HG03354 (cell line): ENCODE measurements at regions not wholly inside any gene's neighbourhood (a gene's known extent, or its start where the extent isn't known, plus 50 kb on each side); places are given as distances from the start of the nearest gene placed in this dataset.

Source experiments
- ATAC-seq: cut with Tn5 transposase; IDR thresholded peaks from one replicate; pipeline ENCODE4 v1.9.1; 2021; ENCODE audit warnings: mild to moderate bottlenecking; ENCODE audit not compliant: unreplicated experiment, poor library complexity, severe bottlenecking

- no peak for ATAC-seq
Observed at GRCh38 chr11:112352907-112353306, 92.2 kb upstream of the PLET1 start.

GRCh38 chr11:112354364-112354763, 93.7 kb upstream of the PLET1 start:
- ATAC-seq = no peak

GRCh38 chr11:112355726-112356125, 95.1 kb upstream of the PLET1 start:
- no peak for ATAC-seq

GRCh38 chr11:112357488-112357887, 96.8 kb upstream of the PLET1 start:
- no peak for ATAC-seq

GRCh38 chr11:112361396-112361795, 100.7 kb upstream of the PLET1 start:
- ATAC-seq = no peak

GRCh38 chr11:112363527-112363926, 102.9 kb upstream of the PLET1 start:
- ATAC-seq = no peak

GRCh38 chr11:112364962-112365481, 104.4 kb upstream of the PLET1 start:
- ATAC-seq = no peak

- no peak for ATAC-seq
Observed at GRCh38 chr11:112366012-112366411, 105.4 kb upstream of the PLET1 start.

GRCh38 chr11:112366777-112367176, 106.1 kb upstream of the PLET1 start:
- ATAC-seq = no peak

- no peak for ATAC-seq
Observed at GRCh38 chr11:112367461-112367860, 106.8 kb upstream of the PLET1 start.

- ATAC-seq = no peak
Observed at GRCh38 chr11:112367895-112368294, 107.2 kb upstream of the PLET1 start.

GRCh38 chr11:112368381-112368780, 107.7 kb upstream of the PLET1 start:
- ATAC-seq = no peak

GRCh38 chr11:112369374-112369773, 108.7 kb upstream of the PLET1 start:
- ATAC-seq = no peak

GRCh38 chr11:112369916-112370315, 109.3 kb upstream of the PLET1 start:
- ATAC-seq = no peak

GRCh38 chr11:112374486-112375140, 114.0 kb upstream of the PLET1 start:
- no peak for ATAC-seq

GRCh38 chr11:112377946-112378345, 117.3 kb upstream of the PLET1 start:
- no peak for ATAC-seq

GRCh38 chr11:112380464-112380863, 119.8 kb upstream of the PLET1 start:
- ATAC-seq = no peak

GRCh38 chr11:112381578-112381977, 120.9 kb upstream of the PLET1 start:
- ATAC-seq = no peak

GRCh38 chr11:112382561-112382960, 121.9 kb upstream of the PLET1 start:
- no peak for ATAC-seq

- ATAC-seq = no peak
Observed at GRCh38 chr11:112388496-112388895, 127.8 kb upstream of the PLET1 start.

GRCh38 chr11:112391086-112391485, 130.4 kb upstream of the PLET1 start:
- no peak for ATAC-seq

- ATAC-seq = no peak
Observed at GRCh38 chr11:112392904-112393303, 132.2 kb upstream of the PLET1 start.
